GM19328 (cell line): ENCODE measurements at regions not wholly inside any gene's neighbourhood (a gene's known extent, or its start where the extent isn't known, plus 50 kb on each side); places are given as distances from the start of the nearest gene placed in this dataset.

Experiments used
- ATAC-seq: cut with Tn5 transposase; IDR thresholded peaks from one replicate; pipeline ENCODE4 v1.9.1; 2021; ENCODE audit warnings: mild to moderate bottlenecking, moderate library complexity; ENCODE audit not compliant: unreplicated experiment

GRCh38 chr5:74179701-74180100 is 460.8 kb downstream of the ENC1 start:
- ATAC-seq: no peak

DNA sequence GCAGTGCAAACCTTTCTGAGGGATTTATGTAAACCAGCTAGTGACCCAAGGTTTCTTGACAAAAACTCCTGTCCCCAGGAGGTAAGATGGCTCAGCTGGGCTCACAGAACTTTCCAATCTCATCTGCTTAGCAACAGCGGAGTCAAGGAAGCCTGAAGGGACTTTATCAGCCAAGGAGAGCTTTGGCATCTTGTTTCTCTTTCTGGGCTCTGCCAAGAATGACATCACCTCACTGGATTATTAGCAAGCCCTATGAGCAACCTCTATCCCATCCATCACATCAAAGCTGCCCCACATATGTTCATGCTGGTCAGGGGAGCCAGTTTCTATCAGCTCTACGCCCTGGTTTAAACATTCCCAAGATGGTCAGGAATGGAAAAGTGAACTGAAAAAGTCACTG is 461.3 kb downstream of the ENC1 start:
- ATAC-seq: no peak

DNA sequence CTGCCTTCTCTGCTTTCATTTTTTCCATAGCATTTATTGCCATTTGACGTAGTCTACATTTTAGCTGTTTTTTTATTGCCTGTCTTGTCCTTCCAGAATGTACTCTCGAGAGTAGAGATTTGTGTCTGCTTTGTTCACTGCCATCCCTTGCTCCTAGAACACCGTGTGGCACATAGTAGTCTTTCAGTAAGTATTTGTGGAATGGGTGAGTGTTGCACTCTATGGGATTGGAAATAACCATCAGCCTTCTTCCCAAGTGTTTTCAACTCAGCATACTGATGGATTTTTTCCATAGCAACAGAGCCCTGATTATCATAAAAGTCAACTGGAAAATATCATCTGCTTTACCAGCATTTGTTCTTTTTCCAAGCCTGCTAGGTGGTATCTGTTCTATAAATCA is 462.6 kb downstream of the ENC1 start:
- ATAC-seq: no peak

DNA sequence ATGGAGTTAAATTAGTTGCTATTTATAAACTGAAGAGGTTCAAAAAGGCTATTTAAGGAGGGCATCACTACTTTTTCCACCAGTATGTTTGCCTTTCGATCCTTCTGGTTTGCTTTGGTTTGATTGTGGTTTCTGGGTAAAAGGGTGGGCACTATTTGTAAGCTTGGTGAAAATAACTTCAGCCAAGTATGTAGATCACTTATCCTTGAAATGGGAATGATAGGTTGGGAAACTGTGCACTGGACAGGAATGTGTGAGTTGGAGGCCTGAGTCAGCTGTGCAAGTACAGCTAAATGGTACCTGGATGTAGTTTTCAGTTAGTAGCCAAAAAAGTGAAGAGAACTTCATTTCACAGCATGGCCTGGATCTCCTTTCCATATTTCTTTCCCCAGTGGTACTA is 466.2 kb downstream of the ENC1 start:
- ATAC-seq: no peak

- ATAC-seq: no peak
Measured at GRCh38 chr5:74173665-74174064, 466.9 kb downstream of the ENC1 start.

DNA sequence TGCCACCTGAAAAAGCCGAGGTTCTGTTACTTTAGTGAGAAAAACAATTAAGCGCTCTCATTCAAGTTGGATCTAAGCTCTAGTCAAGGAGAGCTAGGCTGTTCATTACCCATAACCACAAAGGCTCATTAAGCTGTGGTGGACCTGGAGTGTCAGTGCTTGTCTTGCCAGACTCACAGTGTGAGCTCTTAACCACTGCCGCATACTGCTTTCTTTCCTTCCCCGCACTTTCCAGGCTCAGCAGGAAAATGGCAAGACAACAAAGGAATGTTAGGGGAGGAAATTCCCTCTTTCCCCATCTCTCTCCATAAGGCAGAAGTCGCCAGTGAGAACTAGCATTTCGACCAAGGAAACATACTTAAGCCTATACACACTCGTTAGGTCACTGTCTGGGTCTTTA is 467.3 kb downstream of the ENC1 start:
- no peak for ATAC-seq

GRCh38 chr5:74169701-74170100 is 470.8 kb downstream of the ENC1 start:
- ATAC-seq: no peak

DNA sequence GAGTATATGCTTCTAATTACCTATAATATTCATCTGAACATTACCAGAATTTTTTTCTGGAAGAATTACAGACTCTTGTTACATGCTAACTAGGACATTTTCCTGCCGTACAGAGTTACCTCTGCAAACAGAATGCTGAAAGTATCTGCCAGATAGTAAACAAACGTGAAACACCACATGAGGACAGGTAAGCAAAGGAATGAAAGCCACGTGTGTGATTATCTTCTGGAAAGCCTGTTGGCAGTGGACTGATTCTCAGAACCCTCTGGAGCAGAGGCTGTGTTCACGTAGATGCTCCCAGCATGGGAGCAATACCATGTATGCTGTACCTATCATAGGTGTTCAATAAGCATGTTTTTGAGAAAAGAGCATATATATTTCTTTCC is 472.6 kb downstream of the ENC1 start:
- no peak for ATAC-seq

- ATAC-seq: no peak
Measured at GRCh38 chr5:74167206-74167929, 473.2 kb downstream of the ENC1 start.

- no peak for ATAC-seq
Measured at GRCh38 chr5:74166064-74166463, 474.5 kb downstream of the ENC1 start.

DNA sequence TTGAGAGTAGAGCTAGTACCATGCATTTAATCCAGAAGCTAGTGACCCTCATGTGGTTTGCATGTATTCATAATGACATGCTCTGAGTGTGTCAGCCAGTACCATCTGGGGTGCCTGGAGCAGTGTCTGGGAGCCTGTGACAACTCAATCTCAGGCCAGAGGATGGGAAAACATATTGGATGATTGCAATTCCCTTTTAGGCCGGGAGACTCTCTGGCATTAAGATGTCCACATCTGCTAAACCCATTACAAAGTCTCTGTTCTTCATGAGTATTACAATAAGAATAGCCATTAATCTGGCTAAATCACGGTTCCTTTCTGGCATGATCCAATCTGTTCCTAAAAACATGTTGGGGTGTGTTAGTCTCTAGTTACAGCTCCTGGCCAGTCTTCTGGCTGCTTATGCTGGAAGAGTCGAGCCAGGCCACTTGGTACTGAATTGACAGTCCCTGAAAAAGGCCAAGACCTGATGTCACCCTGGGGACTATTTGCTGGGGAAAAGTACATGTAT is 475.7 kb downstream of the ENC1 start:
- no peak for ATAC-seq

- ATAC-seq: no peak
Measured at GRCh38 chr5:74162524-74162923, 478.0 kb downstream of the ENC1 start.

DNA sequence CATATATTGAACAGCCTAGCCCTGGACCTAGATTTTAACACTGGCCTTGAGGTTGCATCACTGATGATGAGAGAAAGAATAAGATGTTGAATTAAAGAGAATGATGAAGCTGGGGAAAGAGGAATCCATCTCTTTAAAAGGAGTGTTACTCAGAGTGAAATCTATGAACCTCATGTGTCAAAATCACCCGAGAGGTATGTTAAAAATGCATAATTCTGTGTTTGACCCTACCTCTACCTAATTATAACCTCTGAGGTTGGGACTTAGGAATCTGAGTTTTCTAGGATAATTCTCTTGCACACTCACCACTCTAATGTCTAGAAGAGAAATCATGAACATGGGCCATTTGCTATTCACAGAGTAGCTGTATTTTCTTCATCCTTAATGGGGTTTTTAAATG is 479.4 kb downstream of the ENC1 start:
- no peak for ATAC-seq

- ATAC-seq: no peak
Measured at GRCh38 chr5:74156728-74157383, 483.7 kb downstream of the ENC1 start.

DNA sequence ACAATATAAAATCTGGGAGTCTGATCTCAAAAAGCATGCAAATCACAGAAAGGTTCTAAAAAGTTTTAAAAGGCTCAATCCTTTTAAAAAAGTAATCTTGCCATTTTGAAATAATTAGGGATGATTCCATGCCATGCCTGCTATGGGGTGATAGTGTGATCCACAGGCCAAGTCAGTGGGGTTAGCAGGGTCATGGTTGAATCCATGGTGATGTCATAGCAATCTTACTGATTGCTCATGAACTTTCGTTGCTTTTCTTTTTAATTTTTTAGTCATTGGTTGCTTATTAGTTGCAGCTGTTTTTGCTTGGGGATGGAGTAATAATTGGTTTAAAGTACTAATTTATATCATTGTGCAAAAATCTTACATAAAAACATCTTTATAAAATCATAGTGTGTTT is 485.0 kb downstream of the ENC1 start:
- no peak for ATAC-seq

DNA sequence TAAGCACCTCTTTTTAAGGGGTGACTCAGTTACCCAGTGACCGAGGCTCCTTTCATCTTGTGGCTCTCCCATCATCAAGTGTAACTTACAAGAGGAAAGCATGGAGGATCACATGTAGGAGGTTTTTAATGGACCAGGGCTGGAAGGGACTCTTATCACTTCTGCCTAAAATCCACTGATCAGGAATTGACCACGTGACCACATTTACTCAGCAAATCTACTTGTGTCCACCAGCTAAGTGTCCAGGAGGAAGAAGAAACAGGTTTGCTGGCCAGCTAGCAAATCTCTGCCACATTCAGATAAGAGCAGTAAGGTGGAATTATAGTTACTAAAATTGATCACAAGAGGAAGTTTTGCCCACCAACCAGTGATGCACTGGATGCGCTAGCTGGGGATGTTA is 486.0 kb downstream of the ENC1 start:
- no peak for ATAC-seq

- no peak for ATAC-seq
Measured at GRCh38 chr5:74153255-74153790, 487.2 kb downstream of the ENC1 start.

DNA sequence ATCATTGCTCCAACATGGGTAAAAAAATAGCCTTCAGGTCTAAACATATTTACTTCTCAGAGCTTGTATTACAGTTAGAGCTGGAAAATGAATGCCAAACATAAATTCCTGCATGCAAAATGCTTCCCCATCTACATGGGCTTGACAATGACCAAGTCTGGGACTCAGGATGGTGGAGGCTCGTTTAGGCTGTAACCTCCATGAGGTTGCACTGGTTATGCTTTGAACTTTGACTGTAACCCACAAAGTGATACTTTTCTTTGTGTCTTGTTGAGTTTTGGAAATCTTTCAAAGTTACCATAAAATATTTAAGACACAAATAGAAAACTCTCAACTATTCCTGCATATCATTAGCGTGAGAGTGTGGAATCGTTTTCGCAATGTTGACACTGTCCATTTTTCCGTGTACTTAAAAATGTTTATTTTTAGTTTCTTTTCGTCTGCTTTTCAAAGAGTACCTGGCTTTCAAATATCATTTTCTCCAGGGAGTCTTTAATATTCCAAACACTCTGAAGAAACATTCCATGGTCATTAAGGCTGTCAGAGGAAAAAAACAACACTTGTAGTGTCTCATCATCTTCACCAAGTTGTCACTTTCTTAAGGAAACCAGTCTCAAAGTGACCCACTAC is 487.8 kb downstream of the ENC1 start:
- ATAC-seq: no peak

GRCh38 chr5:74152136-74152535 is 488.4 kb downstream of the ENC1 start:
- ATAC-seq: no peak

DNA sequence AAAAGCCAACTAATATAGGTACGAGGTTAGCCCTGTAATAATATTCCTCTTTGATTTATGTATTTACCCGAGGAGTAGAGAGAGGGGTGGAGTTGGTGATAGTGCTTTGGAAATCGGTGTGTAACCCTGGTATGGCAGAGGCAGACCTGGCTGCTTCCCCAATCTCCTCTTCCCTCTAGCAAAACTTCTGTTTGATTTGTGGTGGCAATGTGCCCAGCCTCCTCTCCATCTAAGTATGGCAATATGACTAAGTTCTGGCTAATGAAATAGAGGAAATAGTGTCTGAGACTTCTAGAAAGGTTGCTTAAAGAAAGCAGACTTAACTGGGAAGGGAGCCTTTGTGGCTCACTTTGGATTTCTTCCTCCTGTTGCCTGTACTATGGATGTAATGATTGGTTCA is 491.1 kb downstream of the ENC1 start:
- no peak for ATAC-seq

DNA sequence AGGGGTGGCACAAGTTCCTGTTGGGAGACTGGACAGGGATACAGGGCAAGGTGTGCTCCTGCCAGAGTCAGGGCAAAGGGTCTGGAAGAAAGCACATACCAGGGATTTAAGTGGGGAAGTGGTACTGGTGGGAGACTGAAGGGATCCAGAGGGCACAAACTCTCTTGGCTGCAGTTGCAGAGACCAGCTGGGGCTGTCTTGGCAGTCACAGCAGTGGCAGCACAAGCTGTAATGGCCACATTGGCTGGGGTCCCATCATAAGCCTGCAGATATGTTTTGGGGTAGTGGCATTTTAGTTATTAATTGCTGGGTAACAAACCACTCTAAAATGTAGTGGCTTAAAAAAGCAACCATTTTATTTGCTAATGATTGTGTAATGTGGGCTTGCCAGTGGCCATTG is 492.2 kb downstream of the ENC1 start:
- no peak for ATAC-seq

DNA sequence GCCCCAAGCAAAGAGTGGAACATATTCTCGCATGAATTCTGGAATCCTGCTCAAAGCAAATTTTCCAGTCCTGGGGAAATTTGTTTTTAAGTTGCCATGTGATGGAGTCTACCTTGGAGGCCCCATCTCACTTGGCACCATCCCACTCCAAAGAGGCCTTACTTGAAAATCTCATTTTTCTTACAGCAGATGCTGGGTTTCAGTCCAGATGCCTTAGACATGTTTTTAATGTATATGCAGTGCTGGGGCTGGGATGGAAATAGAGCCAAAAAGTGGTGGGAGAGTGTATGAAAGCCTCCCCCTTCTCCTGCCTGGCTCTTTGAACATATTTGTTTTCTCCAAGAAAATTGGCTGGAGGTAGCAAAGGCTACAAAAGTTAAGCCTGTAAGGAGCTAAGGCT is 493.7 kb downstream of the ENC1 start:
- no peak for ATAC-seq
